Activated T-cell treated with anti-CD3 and anti-CD28 coated beads, Interleukin-2, amount 50 U/mL, for 1 hour (primary cell): ENCODE measurements at regions not wholly inside any gene's neighbourhood (a gene's known extent, or its start where the extent isn't known, plus 50 kb on each side); places are given as distances from the start of the nearest gene placed in this dataset.

ENCODE experiments used
- DNase-seq: peaks from one replicate; pipeline ENCODE4 v3.0.0-alpha.2; 2020

- DNase-seq: no peak
Observed at GRCh38 chr13:70483599-70484276, 375.5 kb upstream of the KLHL1 start.

- no peak for DNase-seq
Observed at GRCh38 chr13:70473907-70474306, 365.7 kb upstream of the KLHL1 start.

GRCh38 chr13:70469077-70469476 lies 360.8 kb upstream of the KLHL1 start:
- DNase-seq: no peak

- DNase-seq: no peak
Observed at GRCh38 chr13:70457474-70457873, 349.2 kb upstream of the KLHL1 start.

- no peak for DNase-seq
Observed at GRCh38 chr13:70448820-70449219, 340.6 kb upstream of the KLHL1 start.

- DNase-seq: no peak
Observed at GRCh38 chr13:70432276-70432805, 324.1 kb upstream of the KLHL1 start.

GRCh38 chr13:70430256-70430655 lies 322.0 kb upstream of the KLHL1 start:
- no peak for DNase-seq

GRCh38 chr13:70424928-70425327 lies 316.7 kb upstream of the KLHL1 start:
- DNase-seq: no peak

- no peak for DNase-seq
Observed at GRCh38 chr13:70424428-70424827, 316.2 kb upstream of the KLHL1 start.

GRCh38 chr13:70415136-70415535 lies 306.9 kb upstream of the KLHL1 start:
- DNase-seq: no peak

- no peak for DNase-seq
Observed at GRCh38 chr13:70408865-70409264, 300.6 kb upstream of the KLHL1 start.

- no peak for DNase-seq
Observed at GRCh38 chr13:70407486-70407885, 299.2 kb upstream of the KLHL1 start.

GRCh38 chr13:70405266-70405665 lies 297.0 kb upstream of the KLHL1 start:
- no peak for DNase-seq

GRCh38 chr13:70394031-70394548 lies 285.8 kb upstream of the KLHL1 start:
- no peak for DNase-seq

- DNase-seq: no peak
Observed at GRCh38 chr13:70391678-70392077, 283.4 kb upstream of the KLHL1 start.

- DNase-seq: no peak
Observed at GRCh38 chr13:70390968-70391367, 282.7 kb upstream of the KLHL1 start.

GRCh38 chr13:70390064-70390463 lies 281.8 kb upstream of the KLHL1 start:
- no peak for DNase-seq

- no peak for DNase-seq
Observed at GRCh38 chr13:70388935-70389334, 280.7 kb upstream of the KLHL1 start.

- no peak for DNase-seq
Observed at GRCh38 chr13:70386919-70387318, 278.7 kb upstream of the KLHL1 start.

- no peak for DNase-seq
Observed at GRCh38 chr13:70385852-70386251, 277.6 kb upstream of the KLHL1 start.

GRCh38 chr13:70384156-70384555 lies 275.9 kb upstream of the KLHL1 start:
- no peak for DNase-seq

GRCh38 chr13:70380809-70381208 lies 272.6 kb upstream of the KLHL1 start:
- no peak for DNase-seq

GRCh38 chr13:70375718-70376117 lies 267.5 kb upstream of the KLHL1 start:
- DNase-seq: no peak

GRCh38 chr13:70370924-70371323 lies 262.7 kb upstream of the KLHL1 start:
- no peak for DNase-seq

GRCh38 chr13:70366720-70367119 lies 258.5 kb upstream of the KLHL1 start:
- DNase-seq: no peak
